ENCODE measurements at regions not wholly inside any gene's neighbourhood (a gene's known extent, or its start where the extent isn't known, plus 50 kb on each side); places are given as distances from the start of the nearest gene placed in this dataset.

DNA sequence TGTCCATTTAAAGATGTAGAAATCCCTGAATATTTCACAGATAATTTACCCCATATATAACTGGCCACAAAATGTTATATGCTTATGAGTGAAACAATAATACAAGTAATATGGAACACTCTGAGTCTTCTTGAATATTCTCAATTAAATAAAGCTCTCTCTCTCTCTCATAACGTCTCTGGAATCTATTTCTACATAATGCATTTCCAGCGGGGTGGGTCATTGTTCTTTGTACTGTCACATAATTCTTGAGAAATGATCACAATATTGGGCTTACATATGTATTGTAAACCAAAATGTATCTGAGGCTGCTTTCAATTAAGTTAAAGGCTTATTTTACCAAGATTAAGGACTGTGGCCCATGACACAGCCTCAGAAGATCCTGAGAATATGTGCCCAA, 596.3 kb downstream of the FAT4 start:
- in situ Hi-C loops (cut with HindIII; ENCODE audit: low pct_ligation_motif_present, low sequenced_read_pairs) = no loop called here
- Histone ChIP-seq H3K4me3 (ENCODE audit: low read depth, low read length) (no peak overlapping the region), H3K27me3 (replicated peaks) (no peaks in the 10 kb centered on the region), H3K27ac (no peak overlapping the region), H3K36me3 (replicated peaks) (no peaks in the 10 kb centered on the region)
- DNase-seq = no peak
- no peak for TF ChIP-seq CTCF (IDR thresholded peaks at IDR 0.05; ENCODE audit: low read depth, low read length, missing control alignments)

DNA sequence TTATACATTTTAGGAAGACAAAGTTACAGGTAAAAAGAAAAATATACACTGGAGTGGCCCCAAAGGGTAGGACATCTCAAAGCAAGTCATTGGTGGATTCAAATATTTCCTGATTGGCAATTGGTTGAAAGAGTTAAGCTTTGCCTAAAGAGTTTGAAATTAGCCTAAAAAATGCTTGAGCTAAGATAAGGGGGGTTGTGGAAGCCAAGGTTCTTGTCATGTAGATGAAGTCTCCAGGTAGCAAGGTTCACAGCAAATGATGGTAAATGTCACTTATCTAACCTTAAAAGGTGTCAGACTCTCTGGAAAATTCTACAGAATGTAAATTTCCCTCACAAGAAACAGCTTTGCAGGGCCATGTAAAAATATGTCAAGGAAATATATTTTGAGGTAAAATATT, 596.7 kb downstream of the FAT4 start:
- H3K36me3 ChIP-seq (replicated peaks) = no peaks in the 10 kb centered on the region
- DNase-seq = no peak
- no peaks in the 10 kb centered on the region for H3K27me3 ChIP-seq (replicated peaks)
- in situ Hi-C loops (cut with HindIII; ENCODE audit: low pct_ligation_motif_present, low sequenced_read_pairs) = no loop called here
- no peak overlapping the region for H3K27ac ChIP-seq
- TF ChIP-seq CTCF (IDR thresholded peaks at IDR 0.05; ENCODE audit: low read depth, low read length, missing control alignments) = no peak
- H3K4me3 ChIP-seq (ENCODE audit: low read depth, low read length) = no peak overlapping the region

DNA sequence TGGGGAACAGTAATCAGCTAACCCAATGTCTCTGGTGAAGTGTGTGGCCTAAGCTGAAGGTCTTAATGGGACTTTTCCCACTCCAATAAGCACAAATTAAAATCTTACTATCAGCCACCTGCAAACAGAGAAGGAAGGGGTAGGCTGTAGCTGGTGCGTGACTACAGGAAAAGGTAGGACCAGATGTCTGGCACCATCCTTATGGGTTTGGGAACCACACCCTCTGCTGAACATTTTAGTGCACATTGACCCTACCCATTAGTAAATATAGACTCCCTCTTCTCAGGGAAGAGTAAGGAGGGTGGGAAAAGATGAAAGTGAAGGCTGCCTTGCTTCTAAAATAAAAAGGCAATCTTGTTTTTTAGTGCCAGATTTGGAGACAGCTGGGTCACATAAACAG, 602.8 kb downstream of the FAT4 start:
- DNase-seq = no peak
- no peaks in the 10 kb centered on the region for H3K27me3 ChIP-seq (replicated peaks)

GRCh38 chr4:125928652-125929051, 613.9 kb downstream of the FAT4 start:
- DNase-seq = no peak
- Histone ChIP-seq H3K27me3 (replicated peaks) (no peaks in the 10 kb centered on the region), H3K27ac (no peak overlapping the region), H3K36me3 (replicated peaks) (no peaks in the 10 kb centered on the region), H3K4me3 (ENCODE audit: low read depth, low read length) (no peak overlapping the region)
- no peak for TF ChIP-seq CTCF (IDR thresholded peaks at IDR 0.05; ENCODE audit: low read depth, low read length, missing control alignments)
- in situ Hi-C loops (cut with HindIII; ENCODE audit: low pct_ligation_motif_present, low sequenced_read_pairs) = no loop called here

More for the DNA sequence above, 602.8 kb downstream of the FAT4 start:
- no peak for TF ChIP-seq CTCF (IDR thresholded peaks at IDR 0.05; ENCODE audit: low read depth, low read length, missing control alignments)
- Histone ChIP-seq H3K36me3 (replicated peaks) (no peaks in the 10 kb centered on the region), H3K4me3 (ENCODE audit: low read depth, low read length) (no peak overlapping the region), H3K27ac (no peak overlapping the region)
- in situ Hi-C loops (cut with HindIII; ENCODE audit: low pct_ligation_motif_present, low sequenced_read_pairs) = no loop called here

GRCh38 chr4:125938541-125938940, 623.8 kb downstream of the FAT4 start:
- Histone ChIP-seq H3K27ac (no peak overlapping the region), H3K36me3 (replicated peaks) (no peaks in the 10 kb centered on the region), H3K27me3 (replicated peaks) (no peaks in the 10 kb centered on the region), H3K4me3 (ENCODE audit: low read depth, low read length) (no peak overlapping the region)
- no peak for DNase-seq
- in situ Hi-C loops (cut with HindIII; ENCODE audit: low pct_ligation_motif_present, low sequenced_read_pairs) = no loop called here
- no peak for TF ChIP-seq CTCF (IDR thresholded peaks at IDR 0.05; ENCODE audit: low read depth, low read length, missing control alignments)

- DNase-seq = no peak
- H3K27ac ChIP-seq = no peak overlapping the region
- H3K36me3 ChIP-seq (replicated peaks) = no peaks in the 10 kb centered on the region
- in situ Hi-C loops (cut with HindIII; ENCODE audit: low pct_ligation_motif_present, low sequenced_read_pairs) = no loop called here
- H3K27me3 ChIP-seq (replicated peaks) = no peaks in the 10 kb centered on the region
- TF ChIP-seq CTCF (IDR thresholded peaks at IDR 0.05; ENCODE audit: low read depth, low read length, missing control alignments) = no peak
- no peak overlapping the region for H3K4me3 ChIP-seq (ENCODE audit: low read depth, low read length)
Measured at GRCh38 chr4:125940426-125940825, 625.7 kb downstream of the FAT4 start.
